ENCODE measurements at regions not wholly inside any gene's neighbourhood (a gene's known extent, or its start where the extent isn't known, plus 50 kb on each side); places are given as distances from the start of the nearest gene placed in this dataset.

DNA sequence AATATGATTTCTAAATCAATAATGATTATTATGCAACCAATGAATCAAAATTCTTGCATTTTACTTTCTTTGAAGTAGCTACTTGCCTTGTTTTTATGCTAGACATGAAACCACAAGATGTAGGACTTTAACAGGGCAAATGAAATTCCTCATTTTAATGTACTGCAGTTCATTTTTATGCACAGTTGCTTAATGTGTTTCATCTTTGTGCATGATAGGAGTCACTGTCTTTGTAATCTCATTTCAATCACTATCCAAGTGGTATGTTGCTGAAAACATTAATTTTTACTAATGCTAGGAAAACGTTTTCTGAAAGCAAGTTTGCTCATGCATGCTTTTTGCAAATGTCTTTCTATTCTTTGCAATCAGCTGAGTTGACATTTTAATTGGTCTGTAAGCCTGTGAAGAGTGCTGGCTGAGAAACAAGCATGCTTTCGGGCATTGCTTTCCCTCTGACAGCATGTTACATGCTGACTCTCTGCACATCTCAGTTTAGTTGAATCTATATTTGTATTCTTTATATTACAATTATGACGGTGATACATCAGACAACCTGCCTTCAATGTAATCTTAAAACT is 535.0 kb upstream of the CDH18 start:
- DNase-seq, result no peak

DNA sequence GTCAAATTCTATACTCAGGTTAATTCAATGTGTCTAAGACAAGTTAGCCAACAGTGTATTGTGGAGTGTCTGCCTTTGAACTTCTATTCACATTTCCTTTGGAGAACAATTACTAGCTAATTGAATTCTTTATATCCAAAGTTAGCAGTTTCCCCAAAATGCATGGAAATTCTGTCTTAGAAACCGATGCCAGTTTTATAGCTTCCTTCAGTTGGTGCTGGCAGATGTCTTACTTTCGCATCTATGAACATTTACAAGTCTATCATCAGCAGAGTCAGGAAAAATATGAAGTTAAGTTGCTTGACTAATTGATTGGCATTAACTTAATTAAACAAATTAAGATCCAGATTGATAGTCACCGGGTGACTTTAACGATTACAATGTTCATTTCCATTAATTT is 527.6 kb upstream of the CDH18 start:
- DNase-seq, result no peak

DNA sequence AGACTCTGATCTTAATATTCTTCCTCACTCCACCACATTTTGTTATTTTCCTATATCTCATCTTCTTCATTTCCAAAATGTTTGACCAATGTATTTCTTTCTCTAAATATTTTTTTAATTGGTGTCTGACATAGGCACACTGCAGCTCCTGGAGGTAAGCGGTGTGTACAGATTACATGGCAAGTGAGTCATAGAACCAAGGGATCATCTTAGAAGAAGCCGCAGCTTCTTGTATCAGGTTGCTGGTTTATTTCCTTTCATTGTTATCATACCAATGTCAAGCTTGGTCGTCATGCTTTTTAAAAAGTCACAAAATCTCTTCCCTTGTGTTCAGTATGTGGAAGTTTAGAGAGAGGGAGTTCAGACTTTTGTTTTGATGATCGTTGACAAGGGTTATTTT is 526.1 kb upstream of the CDH18 start:
- DNase-seq, result no peak

GRCh38 chr5:20500546-20500945 is 512.5 kb upstream of the CDH18 start:
- peak; percentile 33 for DNase-seq

DNA sequence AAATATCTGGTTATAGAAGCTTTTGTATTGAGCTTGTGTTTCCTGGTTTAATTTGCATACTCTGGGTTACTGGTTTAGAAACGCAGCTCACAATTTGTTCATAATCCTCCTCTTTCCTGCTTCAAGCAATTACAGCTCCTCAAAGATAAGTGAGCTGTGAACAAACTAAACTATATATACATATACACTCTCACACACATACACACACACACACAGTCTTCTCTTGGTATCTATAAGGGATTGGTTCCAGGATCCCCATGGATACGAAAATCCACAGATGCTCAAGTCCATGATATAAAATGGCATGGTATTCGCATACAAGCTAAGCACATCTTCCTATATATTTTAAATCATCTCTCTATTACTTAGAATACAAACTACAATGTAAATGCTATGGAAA is 510.9 kb upstream of the CDH18 start:
- peak; percentile 55 for DNase-seq

DNA sequence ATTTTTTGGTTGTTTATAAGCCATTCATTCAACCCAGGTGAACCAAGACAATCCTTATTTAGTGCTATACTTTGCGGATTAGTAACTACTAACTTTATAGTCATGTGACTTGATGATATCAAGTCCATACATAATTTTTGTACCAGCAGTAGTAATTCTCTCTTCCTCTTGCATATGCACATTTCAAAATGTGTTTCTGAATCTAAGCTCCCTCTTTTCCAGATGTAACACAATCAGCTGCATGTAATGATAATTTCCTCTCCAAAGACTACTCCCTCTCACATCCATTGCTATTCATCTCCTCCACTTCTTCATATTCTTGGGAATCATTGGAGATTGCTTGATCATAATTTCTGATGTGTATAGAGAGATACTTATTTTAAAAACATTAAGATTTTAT is 510.1 kb upstream of the CDH18 start:
- DNase-seq, result no peak

- DNase-seq, result peak; percentile 90
These were observed 509.4 kb upstream of the CDH18 start for GRCh38 chr5:20497356-20497755.

DNA sequence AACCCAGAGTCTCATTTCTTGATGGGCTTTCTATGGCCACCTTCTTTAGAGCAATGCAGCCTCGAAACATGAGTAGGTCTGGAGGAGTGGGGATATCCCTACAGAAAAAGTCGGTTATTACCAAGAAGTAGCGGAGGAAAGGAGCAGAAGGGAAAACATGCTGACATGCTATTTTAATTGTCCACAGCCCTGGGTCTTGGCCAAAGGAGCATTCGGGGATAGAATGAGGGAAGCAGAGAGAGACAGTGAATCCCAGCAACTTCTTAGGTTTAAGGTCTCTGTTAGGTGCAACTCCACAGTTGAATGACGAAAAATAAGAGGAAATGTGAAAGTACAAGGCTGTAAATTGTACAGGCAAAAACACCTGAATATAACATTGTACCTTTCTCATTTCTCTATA is 506.7 kb upstream of the CDH18 start:
- no peak for DNase-seq

- DNase-seq, result no peak
These were observed 498.8 kb upstream of the CDH18 start for GRCh38 chr5:20486826-20487225.

DNA sequence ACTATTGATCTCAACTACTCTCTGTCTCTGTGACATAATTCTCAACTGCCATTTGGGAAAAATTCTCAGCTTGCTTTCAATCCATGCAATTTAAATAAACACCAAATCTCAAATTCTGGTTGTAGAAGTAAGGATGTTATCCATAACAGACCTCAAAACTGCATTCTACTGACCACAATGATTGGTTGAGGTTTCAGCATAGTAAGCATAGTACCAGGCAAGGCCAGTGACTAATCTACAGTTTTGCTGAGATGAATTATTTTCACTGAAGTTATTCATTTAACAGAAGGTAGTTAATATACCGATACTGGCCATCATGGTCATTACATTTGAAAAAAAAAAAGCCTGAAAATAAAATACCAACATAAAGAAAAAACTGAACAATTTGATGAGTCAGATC is 488.0 kb upstream of the CDH18 start:
- no peak for DNase-seq

- DNase-seq, result no peak
These were observed 483.0 kb upstream of the CDH18 start for GRCh38 chr5:20470997-20471396.

GRCh38 chr5:20469792-20470191 is 481.8 kb upstream of the CDH18 start:
- no peak for DNase-seq

- no peak for DNase-seq
These were observed 481.4 kb upstream of the CDH18 start for GRCh38 chr5:20469390-20469789.

GRCh38 chr5:20466512-20466911 is 478.5 kb upstream of the CDH18 start:
- DNase-seq, result no peak

DNA sequence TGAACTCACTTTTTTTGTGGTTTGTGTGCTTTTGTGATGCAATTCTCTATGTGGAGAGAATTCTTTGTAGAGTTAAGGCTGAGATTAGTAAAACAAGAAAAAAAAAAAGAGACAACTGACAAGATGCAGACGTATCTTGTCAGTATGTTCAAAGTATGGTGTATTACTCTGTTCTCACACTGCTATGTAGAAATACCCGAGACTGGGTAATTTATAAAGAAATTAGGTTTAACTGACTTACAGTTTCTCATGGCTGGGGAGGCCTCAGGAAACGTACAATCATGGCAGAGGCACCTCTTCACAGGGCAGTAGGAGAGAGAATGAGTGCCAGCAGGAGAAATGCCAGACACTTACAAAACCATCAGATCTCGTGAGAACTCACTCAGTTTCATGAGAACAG is 475.2 kb upstream of the CDH18 start:
- DNase-seq, result no peak

DNA sequence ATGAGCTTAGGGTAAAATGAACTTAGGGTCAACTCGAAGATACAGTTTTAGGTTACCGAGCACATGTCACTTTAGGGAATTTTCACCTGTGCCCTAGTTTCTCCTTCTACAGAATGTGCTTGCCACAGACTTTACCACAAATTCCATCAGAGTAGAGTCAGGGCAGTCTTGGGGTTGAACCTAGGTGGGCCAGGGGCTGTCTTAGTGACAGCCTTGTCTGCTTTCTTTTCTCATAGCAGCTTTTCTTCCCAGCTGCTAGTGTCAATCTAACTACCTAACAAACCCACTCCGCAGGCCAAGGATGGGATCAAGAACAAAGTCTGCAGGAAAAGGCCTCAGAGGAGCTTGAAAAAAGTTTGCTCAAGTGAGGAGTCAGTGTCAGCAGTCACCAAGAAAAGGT is 458.1 kb upstream of the CDH18 start:
- no peak for DNase-seq

- peak; percentile 8 for DNase-seq
These were observed 457.4 kb upstream of the CDH18 start for GRCh38 chr5:20445326-20445860.

GRCh38 chr5:20434786-20435185 is 446.8 kb upstream of the CDH18 start:
- DNase-seq, result no peak

DNA sequence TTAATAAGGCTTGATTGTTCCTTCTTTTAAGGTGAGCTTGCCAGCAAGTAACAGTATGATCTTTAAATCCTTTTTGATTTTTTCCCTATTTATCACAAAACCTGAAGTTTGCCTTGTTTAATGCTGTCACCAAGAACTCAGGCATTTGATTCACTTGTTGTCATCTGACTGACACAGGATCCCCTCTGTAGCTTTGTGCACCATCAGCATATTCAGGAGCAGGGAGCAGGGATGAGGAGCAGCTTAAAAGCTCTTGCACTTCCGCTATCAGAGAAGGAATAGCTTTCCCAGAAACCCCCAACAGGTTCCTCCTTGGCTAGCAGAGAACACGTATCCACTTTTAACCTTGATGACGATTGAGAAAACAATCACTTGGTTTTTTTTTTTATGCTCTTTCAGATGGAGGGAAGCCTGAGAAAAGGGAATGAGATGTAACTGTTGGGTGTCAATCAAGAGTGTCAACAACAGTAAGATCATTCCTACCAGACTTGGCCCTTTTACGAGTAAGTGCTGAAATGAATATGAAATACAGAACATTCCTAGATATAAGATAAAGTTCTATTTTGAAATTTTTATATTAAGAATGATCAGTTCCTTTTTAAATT is 433.1 kb upstream of the CDH18 start:
- no peak for DNase-seq

Data from DMS53 (cell line).